Lung microvascular endothelial cell (primary cell): ENCODE measurements at regions not wholly inside any gene's neighbourhood (a gene's known extent, or its start where the extent isn't known, plus 50 kb on each side); places are given as distances from the start of the nearest gene placed in this dataset.
"Not testable (repeated sequence)": the region's sequence is repeated elsewhere in the genome, so short reads cannot be mapped to it uniquely, and the experiment has no call there.

Experiments
- DNase-seq, 2 donors: peaks; one replicate each; pipeline versions ENCODE4 v3.0.0 to v3.0.0-alpha.2; 2010; ENCODE audit warnings: low read depth in 2 of 2

GRCh38 chr14:62505045-62505444, 540.2 kb downstream of the KCNH5 start:
- DNase-seq, result no peak

GRCh38 chr14:62521309-62521708, 523.9 kb downstream of the KCNH5 start:
- DNase-seq, result not testable (repeated sequence)

DNA sequence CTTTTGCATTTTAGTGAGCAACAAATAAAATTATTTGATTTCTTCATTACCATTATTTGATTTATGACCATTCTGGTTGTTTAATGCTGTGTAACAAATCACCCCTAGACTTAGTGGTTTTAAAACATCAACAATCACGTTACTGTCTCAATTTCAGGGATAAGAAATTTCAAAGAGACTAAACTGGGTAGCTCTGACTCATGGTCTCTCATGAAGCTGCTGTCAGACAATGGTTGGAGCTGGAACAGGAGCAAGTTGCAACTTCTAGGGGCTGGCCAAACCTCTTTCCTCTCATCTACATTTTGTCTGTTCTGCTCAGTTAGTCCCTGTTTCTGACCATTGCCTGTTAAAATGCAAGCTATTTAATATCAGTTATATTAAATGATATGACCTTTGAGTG, 517.0 kb downstream of the KCNH5 start:
- no peak for DNase-seq

- DNase-seq, result no peak
Measured at GRCh38 chr14:62532181-62532580, 513.1 kb downstream of the KCNH5 start.

DNA sequence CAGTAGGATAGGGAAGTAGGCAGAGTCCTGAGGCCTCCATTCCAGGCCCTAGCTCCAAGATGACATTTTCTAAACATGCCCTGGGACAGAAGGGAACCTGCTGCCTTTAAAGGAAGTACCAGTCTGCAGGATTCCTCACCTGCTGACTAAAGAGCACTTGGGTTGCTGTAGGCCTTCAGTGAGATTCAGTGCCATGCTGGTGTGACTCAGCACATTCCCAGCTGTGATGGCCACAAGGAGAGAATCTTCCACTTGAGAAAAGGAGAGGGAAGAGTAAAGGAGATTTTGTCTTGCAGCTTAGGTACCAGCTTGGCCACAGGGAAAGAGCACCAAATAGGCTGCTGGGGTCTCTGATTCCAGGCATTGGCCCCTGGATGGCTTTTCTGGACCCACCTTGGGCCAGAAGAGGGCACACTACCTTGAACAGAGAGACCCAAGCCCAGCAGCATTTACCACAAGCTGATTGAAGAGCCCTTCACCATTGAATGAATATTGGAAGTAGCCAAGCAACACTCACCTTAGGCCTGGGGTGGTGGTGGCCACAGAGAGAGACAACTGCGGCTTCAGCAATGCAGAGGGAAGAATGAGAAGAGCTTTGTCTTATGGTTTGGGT, 498.3 kb downstream of the KCNH5 start:
- no peak for DNase-seq

DNA sequence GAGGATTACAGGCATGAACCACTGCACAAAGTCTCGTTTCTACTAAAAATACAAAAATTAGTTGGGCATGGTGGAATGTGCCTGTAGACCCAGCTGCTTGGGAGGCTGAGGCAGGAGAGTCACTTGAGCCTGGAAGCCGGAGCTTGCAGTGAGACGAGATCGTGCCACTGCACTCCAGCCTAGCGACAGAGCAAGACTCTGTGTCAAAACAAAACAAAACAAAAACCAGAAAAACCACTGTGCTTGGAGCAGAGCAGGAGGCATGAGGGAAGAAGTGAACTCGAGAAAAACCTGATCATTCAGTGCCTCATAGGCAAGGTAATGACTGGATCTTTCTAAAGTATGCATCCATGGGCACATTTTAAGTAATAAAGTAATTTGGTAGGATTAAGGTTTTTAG, 487.8 kb downstream of the KCNH5 start:
- no peak for DNase-seq

GRCh38 chr14:62558451-62558850, 486.8 kb downstream of the KCNH5 start:
- no peak for DNase-seq

DNA sequence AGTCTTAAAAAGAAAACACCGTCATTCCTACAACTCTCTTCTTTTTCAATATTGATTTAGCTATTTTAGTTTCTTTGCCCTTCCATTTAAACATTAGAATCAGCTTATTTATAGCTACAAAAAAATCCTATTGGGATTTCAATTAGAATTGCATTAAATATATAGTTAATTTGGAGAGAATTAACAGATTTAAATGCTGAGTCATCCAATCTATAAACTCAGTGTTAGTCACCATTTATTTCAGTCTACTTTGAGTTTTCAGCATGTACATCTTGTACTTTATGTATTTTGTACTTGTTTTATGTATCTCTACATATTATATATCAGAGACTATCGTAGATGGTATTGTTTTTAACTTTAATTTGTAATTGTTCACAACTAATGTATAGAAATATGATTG, 460.0 kb downstream of the KCNH5 start:
- no peak for DNase-seq

GRCh38 chr14:62592877-62593276, 452.4 kb downstream of the KCNH5 start:
- DNase-seq, result no peak

- no peak for DNase-seq
Measured at GRCh38 chr14:62597143-62597542, 448.1 kb downstream of the KCNH5 start.

GRCh38 chr14:62599616-62600385, 445.5 kb downstream of the KCNH5 start:
- no peak for DNase-seq

DNA sequence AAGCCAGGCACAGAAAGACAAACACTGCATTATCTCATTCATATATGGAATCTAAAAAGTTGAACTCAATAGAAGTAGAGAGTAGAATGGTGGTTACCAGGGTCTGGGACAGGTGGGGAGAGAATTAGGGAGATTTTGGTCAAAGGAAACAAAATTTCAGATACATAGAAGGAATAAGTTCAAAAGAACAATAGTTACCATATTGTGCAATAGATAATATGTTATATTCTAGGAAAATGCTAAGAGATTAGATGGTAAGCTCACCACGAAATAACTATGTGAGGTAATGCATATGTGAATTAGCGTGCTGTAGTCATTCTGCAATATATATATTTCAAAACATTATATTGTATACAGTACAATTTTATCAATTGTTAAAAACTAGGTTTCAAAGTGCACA, 442.5 kb downstream of the KCNH5 start:
- DNase-seq, result no peak

DNA sequence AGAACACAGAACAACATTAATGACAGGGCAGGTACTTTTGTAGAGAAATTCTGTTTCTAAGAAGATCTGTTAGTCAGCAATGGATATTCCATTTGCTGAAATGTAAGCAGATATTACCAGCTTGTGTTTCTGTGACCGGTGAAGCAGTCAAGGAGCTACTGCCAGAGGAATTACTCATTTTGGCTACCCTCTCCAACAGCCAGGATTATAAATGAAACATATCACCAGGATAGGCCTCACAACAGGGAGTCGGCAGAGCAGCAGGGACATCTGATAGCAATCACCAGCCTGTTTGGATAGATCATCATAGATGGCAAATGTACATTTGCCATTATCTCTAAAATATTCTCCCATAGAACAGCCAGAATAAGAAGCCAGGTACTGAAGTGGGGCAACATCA, 440.7 kb downstream of the KCNH5 start:
- no peak for DNase-seq

- no peak for DNase-seq
Measured at GRCh38 chr14:62614122-62614521, 431.1 kb downstream of the KCNH5 start.

DNA sequence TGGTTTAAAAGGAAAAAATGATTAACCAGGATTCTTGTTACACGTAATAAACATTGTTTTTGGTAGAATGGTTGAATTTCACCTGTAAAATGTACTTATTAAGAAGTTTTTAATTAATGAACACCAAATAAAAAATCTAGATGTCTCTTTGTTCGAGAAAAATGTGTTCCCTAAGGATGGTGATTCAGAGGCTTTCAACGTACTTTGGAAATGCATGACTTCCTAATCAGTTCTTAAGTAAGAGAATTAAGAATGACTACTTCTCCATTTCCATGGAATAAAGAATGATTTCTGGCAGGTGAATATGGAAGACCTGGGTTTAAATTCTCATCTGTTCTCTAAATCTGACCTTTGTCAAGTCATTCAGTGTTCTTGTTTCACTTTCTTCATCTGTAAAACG, 428.6 kb downstream of the KCNH5 start:
- no peak for DNase-seq

DNA sequence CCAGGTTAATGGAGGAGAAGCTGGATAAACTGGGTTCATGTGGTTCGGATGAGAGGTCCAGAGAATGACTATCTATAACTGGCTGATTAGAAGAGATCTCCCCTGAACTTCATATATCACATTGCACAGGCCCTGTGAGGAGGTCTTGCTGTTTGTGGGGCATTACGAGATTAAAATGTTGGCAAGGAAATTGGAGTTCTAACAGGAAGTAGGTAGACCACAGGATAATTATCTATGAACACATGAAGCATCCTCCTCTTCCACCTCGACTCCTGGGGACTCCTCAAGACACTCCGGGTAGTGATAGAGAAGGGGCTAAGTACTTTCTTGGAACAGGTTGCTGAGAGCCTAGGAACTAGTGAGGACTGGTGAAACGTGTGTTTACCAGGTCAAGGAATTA, 418.8 kb downstream of the KCNH5 start:
- no peak for DNase-seq

- DNase-seq, result no peak
Measured at GRCh38 chr14:62629176-62629725, 416.0 kb downstream of the KCNH5 start.

- DNase-seq, result no peak
Measured at GRCh38 chr14:62631176-62631575, 414.1 kb downstream of the KCNH5 start.

- no peak for DNase-seq
Measured at GRCh38 chr14:62632771-62633170, 412.5 kb downstream of the KCNH5 start.

GRCh38 chr14:62645649-62646048, 399.6 kb downstream of the KCNH5 start:
- no peak for DNase-seq
